SW 1271 (cell line): ENCODE measurements at regions not wholly inside any gene's neighbourhood (a gene's known extent, or its start where the extent isn't known, plus 50 kb on each side); places are given as distances from the start of the nearest gene placed in this dataset.

Source experiments
- DNase-seq, 2 experiments: peaks; one replicate each; lab custom pipeline; 2025; lab: John Stamatoyannopoulos, UW

- DNase-seq = no peak
Measured at GRCh38 chr12:42857106-42857505, 267.6 kb upstream of the PRICKLE1 start.

GRCh38 chr12:42855362-42855950, 265.9 kb upstream of the PRICKLE1 start:
- DNase-seq = no peak

DNA sequence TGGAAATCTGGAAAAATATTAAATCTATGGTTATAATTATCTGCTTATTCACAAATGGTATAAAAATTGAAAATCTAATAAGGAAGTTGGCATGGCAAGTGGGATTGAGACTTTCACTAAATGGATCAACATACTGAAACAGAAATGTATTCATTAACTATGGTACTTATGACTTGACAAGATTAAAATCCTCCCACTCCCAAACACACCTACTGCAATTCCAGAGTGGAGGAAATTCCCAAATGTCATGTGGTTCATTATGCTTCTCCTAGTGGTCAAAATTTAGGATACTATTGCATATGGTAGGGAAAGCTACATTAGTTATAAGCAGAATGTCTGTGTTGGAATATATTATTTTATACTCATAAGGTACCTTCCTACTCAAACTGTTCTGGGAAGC, 265.3 kb upstream of the PRICKLE1 start:
- DNase-seq = no peak

- no peak for DNase-seq
Measured at GRCh38 chr12:42854208-42854607, 264.7 kb upstream of the PRICKLE1 start.

DNA sequence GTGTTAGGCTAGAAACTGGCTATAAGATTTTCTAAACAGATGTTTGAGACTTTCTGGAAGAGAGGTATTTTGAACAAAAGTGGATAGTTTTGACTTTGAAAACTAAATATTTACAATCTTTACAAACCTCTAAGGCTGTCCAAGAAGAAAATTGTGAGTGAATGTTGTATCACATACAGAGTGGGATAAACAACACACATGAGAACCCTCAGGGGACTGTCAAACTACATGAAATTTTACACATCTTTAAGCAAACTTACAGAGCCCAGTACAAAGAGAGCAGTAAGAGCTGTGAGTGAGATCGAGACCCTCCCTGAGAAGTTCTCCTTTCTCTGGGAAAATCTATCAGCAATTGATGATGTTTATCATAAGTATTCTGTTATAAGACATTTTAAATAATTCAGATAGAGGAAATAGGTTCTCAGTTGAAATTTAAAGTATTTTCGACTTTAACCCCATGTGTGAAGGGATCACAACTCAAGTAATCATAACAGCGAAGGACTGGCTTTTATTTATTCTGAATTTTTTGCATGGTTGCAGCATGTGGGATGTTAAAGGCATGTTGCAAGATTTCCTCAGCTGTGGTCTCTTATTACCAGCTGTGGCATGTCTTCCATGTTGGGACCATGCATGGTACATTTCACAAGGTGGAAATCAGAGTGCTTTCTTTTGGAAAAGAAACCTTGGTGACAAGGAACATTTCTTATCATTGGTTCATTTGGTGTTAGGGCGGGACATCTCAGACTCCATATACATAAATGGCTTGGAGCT, 264.0 kb upstream of the PRICKLE1 start:
- DNase-seq = no peak

DNA sequence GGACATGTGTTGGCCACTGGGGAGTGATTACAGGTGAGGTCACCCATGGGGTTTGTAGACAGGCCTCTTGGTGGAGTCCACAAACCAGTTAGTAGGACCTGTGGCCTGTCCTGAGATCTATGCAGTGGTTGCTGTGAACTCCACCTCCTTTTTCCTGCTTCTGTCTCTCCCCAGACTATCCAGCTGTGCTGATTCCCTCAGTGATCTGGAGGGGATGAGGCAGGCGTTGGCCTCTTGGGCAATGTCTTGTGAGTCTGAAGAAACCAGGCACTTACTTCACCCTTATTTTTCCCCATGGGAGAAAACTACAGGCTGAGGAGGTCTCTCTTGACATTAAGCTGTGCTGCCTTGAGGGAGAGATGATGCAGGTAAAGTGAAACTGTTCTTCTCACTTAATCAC, 257.2 kb upstream of the PRICKLE1 start:
- DNase-seq = no peak

- DNase-seq = no peak
Measured at GRCh38 chr12:42834062-42834461, 244.5 kb upstream of the PRICKLE1 start.

GRCh38 chr12:42828836-42829235, 239.3 kb upstream of the PRICKLE1 start:
- DNase-seq = no peak

DNA sequence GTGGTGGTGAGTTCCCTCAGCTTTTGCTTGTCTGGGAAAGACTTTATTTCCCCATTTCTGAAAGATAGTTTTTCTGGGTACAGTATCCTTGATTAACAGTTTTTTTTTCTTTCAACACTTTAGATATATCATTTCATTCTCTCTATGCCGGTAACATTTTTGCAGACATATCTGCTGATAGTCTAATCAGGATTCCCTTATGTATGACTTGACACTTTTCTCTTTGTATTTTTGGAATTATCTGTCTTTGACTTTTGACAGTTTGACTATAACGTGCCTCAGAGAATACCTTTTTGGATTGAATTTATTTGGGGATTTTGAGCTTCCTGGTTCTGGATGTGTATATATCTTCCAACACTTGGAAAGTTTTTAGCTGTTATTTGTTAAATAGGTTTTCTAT, 234.8 kb upstream of the PRICKLE1 start:
- no peak for DNase-seq

GRCh38 chr12:42823679-42824078, 234.1 kb upstream of the PRICKLE1 start:
- DNase-seq = no peak

DNA sequence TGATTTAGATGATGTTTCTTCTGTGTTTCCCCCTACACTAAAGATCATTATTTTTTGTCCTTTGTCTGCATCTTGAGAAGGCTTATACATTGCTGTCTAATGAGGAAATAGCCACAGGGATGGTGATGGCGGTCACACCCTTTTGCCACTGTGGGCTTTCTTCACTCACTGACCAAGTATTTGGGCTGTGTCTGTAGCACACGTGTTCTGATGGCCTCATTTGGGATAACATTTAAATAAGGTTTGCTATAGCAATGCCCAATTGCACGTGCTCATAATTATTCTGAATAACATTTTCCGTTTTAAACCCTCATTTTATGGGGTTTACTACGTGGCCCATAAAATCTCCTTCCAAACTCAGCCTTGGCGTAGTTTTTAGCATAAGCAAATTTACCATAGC, 230.3 kb upstream of the PRICKLE1 start:
- DNase-seq = no peak

- no peak for DNase-seq
Measured at GRCh38 chr12:42815068-42815467, 225.5 kb upstream of the PRICKLE1 start.

GRCh38 chr12:42812871-42813270, 223.3 kb upstream of the PRICKLE1 start:
- DNase-seq = no peak

DNA sequence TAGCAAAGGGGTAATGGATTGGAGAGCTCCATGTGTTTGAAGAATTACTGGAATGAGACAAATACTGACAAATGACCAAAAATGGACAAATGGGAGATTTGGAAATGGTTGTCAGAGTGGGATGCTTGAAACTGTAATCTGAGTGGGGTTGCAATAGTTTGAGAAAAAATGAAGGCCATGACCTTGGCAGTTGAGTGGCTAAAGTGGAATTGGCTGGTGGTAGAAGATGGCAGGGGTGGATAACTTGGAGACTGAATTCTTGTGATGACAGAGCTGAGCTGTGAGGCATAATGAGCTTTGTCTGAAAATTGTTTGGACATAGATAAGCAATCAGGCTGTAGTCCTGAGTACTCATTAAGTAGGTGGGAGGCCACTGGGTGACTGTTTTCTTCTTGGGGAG, 222.5 kb upstream of the PRICKLE1 start:
- DNase-seq = no peak

GRCh38 chr12:42810006-42810405, 220.5 kb upstream of the PRICKLE1 start:
- no peak for DNase-seq

DNA sequence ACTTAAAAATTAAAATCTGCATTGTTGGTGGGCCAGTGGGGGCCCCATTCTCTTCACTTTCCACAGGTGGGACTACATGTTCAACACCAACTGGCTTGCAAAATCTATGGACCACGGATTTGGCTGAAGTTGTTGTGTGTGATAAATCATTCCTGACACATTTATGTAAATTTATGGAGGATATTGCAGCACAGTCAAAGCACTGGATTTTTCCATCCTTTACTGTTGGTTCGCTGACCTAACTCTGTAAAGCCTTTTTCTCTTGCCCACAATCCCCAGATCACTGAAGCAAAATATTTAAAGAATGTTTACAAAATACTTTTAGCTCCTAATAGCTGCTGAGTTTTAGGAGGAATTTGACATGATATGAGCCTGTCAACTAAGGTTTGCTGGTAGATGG, 219.7 kb upstream of the PRICKLE1 start:
- DNase-seq = peak in 1 of 2 experiments; percentile 9

- DNase-seq = no peak
Measured at GRCh38 chr12:42807766-42808165, 218.2 kb upstream of the PRICKLE1 start.

GRCh38 chr12:42807251-42807650, 217.7 kb upstream of the PRICKLE1 start:
- no peak for DNase-seq

GRCh38 chr12:42804928-42805327, 215.4 kb upstream of the PRICKLE1 start:
- DNase-seq = no peak

DNA sequence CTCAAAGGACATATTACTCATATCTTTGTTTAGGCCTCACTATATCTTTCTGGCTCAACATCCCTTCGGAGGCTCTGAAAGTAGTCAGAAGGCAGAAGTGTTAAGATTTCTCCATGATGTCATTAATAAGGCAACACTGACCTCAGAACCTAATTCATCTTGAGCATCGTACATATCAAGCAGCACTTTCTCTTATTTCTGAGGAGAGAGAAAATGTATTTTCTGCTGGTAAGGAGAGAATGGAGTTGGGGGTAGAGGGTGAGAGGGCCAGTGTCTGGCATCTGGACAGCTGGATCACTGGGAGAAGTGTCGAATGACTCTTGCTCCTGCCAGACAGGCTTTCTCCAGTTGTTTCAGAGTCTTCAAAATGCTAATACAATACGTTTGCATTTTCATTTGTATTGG, 213.2 kb upstream of the PRICKLE1 start:
- DNase-seq = no peak

- no peak for DNase-seq
Measured at GRCh38 chr12:42801271-42801670, 211.7 kb upstream of the PRICKLE1 start.

DNA sequence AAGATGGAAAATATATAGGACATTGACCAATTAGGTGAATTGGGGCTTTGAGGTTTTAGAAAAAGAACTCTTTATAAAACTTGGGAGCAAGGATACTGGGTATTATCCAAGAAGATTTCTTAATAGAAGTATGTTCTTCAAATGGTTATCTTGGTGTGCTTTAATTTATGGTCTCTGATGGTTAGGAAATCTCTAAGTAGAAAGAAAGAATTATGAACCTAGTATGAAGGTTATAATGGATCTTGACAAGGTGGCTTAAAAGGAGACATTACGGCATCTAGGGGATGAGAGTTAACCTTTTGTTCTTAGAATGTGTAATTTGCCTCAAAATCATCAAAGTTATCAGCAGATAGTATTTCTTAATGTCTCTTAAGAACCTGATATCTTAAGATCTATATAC, 210.4 kb upstream of the PRICKLE1 start:
- no peak for DNase-seq

DNA sequence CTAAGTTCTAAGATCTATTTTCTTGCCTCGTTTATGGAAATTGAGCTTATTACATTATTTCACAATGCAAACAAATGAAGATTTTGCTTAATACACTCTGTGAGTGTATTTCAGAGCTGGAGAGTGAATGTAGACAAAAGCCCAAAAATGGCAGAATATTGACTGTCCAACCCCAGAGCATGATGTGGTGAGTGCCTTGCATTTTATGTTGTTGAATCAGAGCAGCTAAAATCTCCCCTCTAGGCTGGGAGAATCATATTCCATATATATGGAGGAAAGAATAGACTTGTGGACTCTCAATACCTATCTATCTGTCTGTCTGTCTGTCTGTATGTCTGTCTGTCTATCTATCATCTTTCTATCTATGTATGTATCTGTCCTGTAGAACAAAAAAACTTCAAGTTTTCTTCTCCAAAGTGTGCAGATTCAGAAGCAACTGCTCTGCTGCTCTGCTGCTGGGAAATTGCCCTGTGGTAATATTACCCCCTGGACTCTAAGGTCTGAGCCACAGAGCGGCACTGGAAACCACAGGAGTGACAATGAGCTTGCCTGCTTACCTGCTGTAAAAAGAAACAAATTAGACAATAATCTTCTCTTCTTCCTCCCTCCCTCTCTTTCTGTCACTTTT, 209.4 kb upstream of the PRICKLE1 start:
- no peak for DNase-seq
